GM06990 (cell line): ENCODE measurements at regions not wholly inside any gene's neighbourhood (a gene's known extent, or its start where the extent isn't known, plus 50 kb on each side); places are given as distances from the start of the nearest gene placed in this dataset.
"Not testable (repeated sequence)": the region's sequence is repeated elsewhere in the genome, so short reads cannot be mapped to it uniquely, and the experiment has no call there.

Experiments used
- DNase-seq: peaks from one replicate; pipeline ENCODE4 v3.0.0-alpha.2; 2011; ENCODE audit not compliant: insufficient read length; ENCODE audit errors: extremely low read depth
- H3K27me3 ChIP-seq: replicated peaks from 2 replicates; pipeline ENCODE4 v1.6.0; 2011; ENCODE audit warnings: low read length; ENCODE audit not compliant: control insufficient read depth, insufficient read depth
- H3K36me3 ChIP-seq: 2 replicates; pipeline ENCODE4 v1.5.1; 2011; ENCODE audit warnings: low read length; ENCODE audit not compliant: control insufficient read depth, insufficient read depth
- H3K4me3 ChIP-seq: replicated peaks from 2 replicates; pipeline ENCODE4 v1.5.1; 2011; ENCODE audit warnings: low read depth, mild to moderate bottlenecking, control low read depth, low read length

GRCh38 chr7:65647153-65647964 lies 225.5 kb upstream of the VKORC1L1 start:
- DNase-seq, H3K4me3 ChIP-seq, H3K36me3 ChIP-seq, H3K27me3 ChIP-seq: not testable (repeated sequence)

GRCh38 chr7:65651174-65651573 lies 221.7 kb upstream of the VKORC1L1 start:
- not testable (repeated sequence) for H3K36me3 ChIP-seq, H3K27me3 ChIP-seq, DNase-seq, H3K4me3 ChIP-seq

- not testable (repeated sequence) for H3K36me3 ChIP-seq, H3K27me3 ChIP-seq, H3K4me3 ChIP-seq, DNase-seq
Observed at GRCh38 chr7:65651826-65652592, 220.9 kb upstream of the VKORC1L1 start.

GRCh38 chr7:65652669-65653068 lies 220.2 kb upstream of the VKORC1L1 start:
- H3K36me3 ChIP-seq, H3K27me3 ChIP-seq, DNase-seq, H3K4me3 ChIP-seq: not testable (repeated sequence)

GRCh38 chr7:65656494-65657188 lies 216.2 kb upstream of the VKORC1L1 start:
- not testable (repeated sequence) for DNase-seq, H3K27me3 ChIP-seq, H3K4me3 ChIP-seq, H3K36me3 ChIP-seq

GRCh38 chr7:65683362-65683761 lies 189.5 kb upstream of the VKORC1L1 start:
- not testable (repeated sequence) for DNase-seq, H3K27me3 ChIP-seq, H3K4me3 ChIP-seq, H3K36me3 ChIP-seq

GRCh38 chr7:65699026-65699714 lies 173.7 kb upstream of the VKORC1L1 start:
- H3K36me3 ChIP-seq, H3K27me3 ChIP-seq, H3K4me3 ChIP-seq, DNase-seq: not testable (repeated sequence)

- not testable (repeated sequence) for DNase-seq, H3K36me3 ChIP-seq, H3K4me3 ChIP-seq, H3K27me3 ChIP-seq
Observed at GRCh38 chr7:65699715-65700356, 173.0 kb upstream of the VKORC1L1 start.

- H3K4me3 ChIP-seq, DNase-seq, H3K27me3 ChIP-seq, H3K36me3 ChIP-seq: not testable (repeated sequence)
Observed at GRCh38 chr7:65719123-65719798, 153.6 kb upstream of the VKORC1L1 start.
